ENCODE measurements at regions not wholly inside any gene's neighbourhood (a gene's known extent, or its start where the extent isn't known, plus 50 kb on each side); places are given as distances from the start of the nearest gene placed in this dataset.

GRCh38 chr14:51535443-51536044 lies 116.2 kb upstream of the FRMD6 start:
- no peak for TF ChIP-seq CTCF (conservative IDR thresholded peaks at IDR 0.05)
- no peak for TF ChIP-seq EZH2 (IDR thresholded peaks at IDR 0.05; ENCODE audit: low read depth)

Measured in PC-9 (cell line).